Fibroblast of gingiva (primary cell): ENCODE measurements at regions not wholly inside any gene's neighbourhood (a gene's known extent, or its start where the extent isn't known, plus 50 kb on each side); places are given as distances from the start of the nearest gene placed in this dataset.
"Not testable (repeated sequence)": the region's sequence is repeated elsewhere in the genome, so short reads cannot be mapped to it uniquely, and the experiment has no call there.

ENCODE experiments used
- DNase-seq: peaks from one replicate; pipeline ENCODE4 v3.0.0-alpha.2; 2011; ENCODE audit warnings: low read depth

DNA sequence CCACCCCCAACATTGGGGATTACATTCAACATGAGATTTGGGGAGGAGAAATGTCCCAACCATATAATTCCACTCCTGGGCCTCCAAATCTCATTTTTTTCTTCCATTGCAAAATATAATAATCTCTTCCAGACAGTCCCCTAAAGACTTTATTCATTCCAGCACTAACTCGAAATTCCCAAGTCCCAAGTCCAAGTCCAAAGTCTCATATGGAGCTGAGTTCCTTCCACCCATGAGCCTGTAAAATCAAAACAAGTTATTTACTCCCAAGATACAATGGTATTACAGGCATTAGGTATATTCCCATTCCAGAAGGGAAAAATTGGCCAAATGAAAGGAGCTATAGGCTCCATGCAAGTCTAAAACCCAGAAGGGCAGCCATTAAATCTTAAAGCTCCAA, 56.7 kb downstream of the P2RY1 start:
- DNase-seq: no peak

GRCh38 chr3:152892446-152892845, 57.5 kb downstream of the P2RY1 start:
- no peak for DNase-seq

GRCh38 chr3:152893647-152894046, 58.7 kb downstream of the P2RY1 start:
- no peak for DNase-seq

GRCh38 chr3:152899306-152899705, 64.4 kb downstream of the P2RY1 start:
- no peak for DNase-seq

GRCh38 chr3:152902141-152902669, 67.3 kb downstream of the P2RY1 start:
- peak; percentile 3 for DNase-seq

DNA sequence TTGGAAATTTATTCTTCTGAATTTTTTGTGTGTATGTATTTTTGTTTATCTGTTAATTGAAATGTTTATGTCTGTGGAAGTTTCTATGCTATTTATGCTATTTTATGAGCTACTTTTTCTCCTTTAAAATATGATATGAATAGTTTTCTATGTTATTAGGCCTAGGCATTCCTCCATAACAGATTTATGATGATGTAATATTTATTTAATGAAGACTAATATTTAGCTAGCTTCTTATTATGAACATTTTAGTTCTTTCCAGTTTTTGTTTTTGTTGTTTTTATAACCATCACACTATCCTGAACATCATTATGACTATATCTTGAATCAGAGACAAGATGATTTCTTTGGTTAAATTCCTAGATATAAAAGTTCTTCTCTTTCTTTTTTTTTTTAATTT, 70.7 kb downstream of the P2RY1 start:
- no peak for DNase-seq

DNA sequence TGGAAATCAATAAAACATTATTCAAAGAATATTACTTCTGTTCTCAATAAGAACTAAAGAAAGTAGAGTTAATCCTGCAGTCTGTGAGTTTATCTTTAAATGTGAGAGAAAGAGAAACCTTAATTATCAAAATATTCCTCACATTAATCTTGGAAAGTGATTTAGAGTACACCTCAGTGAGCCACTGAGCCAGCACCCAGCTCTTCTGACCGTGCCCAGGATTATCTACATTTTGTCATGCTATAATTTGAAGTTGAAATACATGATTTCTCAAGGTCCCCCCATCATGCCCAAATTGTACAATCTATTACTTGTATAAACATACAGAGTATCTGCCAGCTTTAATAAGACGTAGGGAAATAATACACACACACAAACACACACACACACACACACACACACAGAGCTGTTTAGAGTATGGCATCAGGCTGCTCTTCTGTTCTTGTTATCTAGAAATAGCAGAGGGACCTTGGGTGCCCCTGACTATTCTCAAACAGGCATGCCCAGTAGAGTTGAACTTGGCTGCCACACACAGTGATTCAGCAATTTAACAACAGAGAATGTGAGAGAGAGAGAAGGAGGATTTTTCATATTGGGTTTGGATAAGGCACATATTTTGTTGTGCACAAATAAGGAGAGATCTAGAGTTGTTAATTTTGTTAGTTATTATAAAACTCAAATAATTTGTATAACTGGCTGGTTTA, 74.4 kb downstream of the P2RY1 start:
- peak; percentile 55 for DNase-seq

- DNase-seq: no peak
Measured at GRCh38 chr3:152910211-152910610, 75.3 kb downstream of the P2RY1 start.

DNA sequence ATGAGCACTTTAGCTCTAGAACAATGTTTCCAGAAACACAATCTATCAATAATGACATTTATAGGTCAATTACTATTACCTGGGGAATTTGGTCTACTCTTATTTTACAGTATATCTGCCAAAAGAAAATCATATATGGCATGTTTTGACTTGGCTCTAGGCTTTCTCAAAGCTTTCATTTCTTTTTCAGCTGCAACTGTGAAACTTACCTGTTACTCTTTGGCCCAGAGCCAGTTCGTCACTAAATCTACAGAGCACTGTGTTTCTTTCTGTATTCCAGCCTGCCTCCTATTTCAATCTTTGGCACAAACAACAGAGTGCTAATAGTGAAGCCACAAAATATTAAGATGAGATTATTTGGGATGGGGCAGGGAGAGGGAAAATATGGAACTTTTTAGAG, 76.0 kb downstream of the P2RY1 start:
- no peak for DNase-seq

DNA sequence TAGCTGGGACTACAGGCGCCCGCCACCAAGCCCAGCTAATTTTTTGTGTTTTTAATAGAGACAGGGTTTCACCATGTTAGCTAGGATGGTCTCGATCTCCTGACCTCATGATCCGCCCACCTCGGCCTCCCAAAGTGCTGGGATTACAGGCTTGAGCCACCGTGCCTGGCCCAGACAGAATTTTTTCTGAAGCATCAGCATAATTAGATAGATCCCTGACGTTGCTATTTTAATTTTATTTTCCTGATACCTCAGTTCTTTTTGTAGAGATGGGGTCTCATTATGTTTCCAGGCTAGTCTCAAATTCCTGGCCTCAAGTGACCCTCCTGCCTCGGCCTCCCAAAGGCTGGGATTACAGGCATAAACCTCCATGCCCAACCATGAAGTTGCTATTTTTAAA, 79.8 kb downstream of the P2RY1 start:
- not testable (repeated sequence) for DNase-seq

DNA sequence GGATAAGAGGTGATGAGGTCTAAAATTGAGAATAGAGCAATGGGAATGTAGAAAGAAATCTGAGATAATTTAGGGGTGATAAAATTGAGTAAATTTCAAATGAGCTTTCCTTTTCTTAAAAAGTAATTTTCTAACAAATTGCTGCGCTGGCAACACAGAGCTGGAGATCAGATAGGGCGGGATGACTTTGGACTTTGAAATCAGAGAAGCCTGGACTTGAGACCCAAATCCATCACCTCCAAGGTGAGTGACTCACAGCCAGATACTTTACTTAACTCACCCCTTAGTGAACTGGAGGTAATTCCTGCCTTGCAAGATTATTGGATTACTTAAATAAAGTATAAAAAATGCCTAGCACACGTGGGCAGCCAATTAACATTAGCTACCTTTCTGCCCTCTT, 80.8 kb downstream of the P2RY1 start:
- DNase-seq: no peak

DNA sequence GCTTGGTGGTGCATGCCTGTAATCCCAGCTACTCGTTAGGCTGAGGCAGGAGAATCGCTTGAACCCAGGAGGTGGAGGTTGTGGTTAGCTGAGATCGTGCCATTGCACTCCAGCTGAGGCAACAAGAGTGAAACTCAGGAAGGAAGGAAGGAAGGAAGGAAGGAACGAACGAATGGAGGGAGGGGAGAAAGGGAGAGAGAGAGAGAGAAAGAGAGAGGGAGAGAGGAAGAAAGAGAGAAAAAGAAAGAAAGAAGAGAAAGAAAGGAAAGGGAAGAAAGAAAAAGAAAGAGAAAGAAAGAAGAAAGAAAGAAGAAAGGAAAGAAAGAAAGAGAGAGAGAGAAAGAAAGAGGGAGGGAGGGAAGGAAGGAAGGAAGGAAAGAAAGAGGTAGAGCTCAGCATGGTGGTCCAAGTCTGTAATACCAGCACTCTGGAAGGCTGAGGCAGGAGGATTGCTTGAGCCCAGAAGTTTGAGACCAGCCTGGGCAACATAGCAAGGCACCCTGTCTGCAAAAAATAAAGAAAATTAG, 81.9 kb downstream of the P2RY1 start:
- DNase-seq: no peak

GRCh38 chr3:152921351-152921750, 86.4 kb downstream of the P2RY1 start:
- no peak for DNase-seq

GRCh38 chr3:152922554-152922953, 87.6 kb downstream of the P2RY1 start:
- DNase-seq: no peak

- DNase-seq: no peak
Measured at GRCh38 chr3:152927131-152927530, 92.2 kb downstream of the P2RY1 start.

DNA sequence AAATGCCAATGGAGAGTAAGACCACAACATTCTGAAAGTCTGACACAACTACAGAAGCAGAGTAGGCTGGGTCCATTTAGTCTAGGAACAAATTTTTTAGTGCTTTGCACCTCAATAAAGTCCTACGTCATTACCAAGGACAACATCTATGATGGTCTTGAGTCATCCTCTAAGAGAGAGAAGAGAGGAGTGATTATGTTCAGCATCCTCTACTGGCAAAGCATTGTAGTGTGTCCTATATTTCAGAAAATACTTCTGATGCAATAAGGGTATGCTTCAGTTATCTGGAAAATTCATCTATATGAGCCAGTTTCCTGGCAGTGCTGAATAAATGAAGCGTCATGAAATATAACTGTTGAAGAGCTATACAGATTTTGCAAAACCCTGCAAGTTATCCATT, 95.6 kb downstream of the P2RY1 start:
- no peak for DNase-seq

- no peak for DNase-seq
Measured at GRCh38 chr3:152937234-152937633, 102.3 kb downstream of the P2RY1 start.

- no peak for DNase-seq
Measured at GRCh38 chr3:152938974-152939636, 104.2 kb downstream of the P2RY1 start.

- DNase-seq: no peak
Measured at GRCh38 chr3:152941859-152942258, 106.9 kb downstream of the P2RY1 start.

DNA sequence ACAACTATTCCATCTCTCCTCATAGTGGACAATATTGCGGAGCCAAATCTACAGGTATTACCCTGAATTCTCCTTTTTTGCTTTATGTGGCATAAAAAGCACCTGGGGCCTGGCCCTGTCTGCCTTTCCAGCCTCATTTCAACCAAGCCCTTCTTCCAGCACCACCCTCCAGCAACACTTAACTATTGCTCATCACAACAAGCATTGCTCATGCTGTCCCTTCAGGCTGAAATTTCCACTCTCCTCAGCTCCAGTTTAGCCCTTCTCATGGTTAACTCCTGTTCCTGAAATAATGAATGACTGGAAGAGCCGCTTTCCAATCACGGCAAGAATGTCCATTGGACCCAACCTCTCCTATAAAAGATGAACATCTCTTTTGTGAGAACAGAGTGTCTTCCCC, 107.4 kb downstream of the P2RY1 start:
- no peak for DNase-seq

DNA sequence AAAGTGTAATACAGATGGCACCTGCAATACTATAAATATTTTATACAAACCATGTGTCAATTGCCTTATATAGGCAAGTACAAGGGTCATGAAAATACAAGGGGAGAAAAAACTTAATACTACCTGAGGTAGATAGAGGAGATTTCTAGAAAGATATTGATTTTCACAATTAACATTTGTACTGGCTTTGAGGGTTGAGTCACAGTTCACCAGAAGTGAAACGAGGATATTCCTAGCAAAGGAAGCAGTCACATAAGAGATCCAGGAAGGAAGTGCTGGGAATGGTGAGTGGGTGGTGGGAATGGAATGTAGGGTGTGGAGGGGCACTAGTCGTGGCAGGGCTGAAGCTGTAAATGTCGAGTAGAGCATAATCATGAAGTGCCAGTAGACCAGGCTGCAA, 108.7 kb downstream of the P2RY1 start:
- DNase-seq: no peak

DNA sequence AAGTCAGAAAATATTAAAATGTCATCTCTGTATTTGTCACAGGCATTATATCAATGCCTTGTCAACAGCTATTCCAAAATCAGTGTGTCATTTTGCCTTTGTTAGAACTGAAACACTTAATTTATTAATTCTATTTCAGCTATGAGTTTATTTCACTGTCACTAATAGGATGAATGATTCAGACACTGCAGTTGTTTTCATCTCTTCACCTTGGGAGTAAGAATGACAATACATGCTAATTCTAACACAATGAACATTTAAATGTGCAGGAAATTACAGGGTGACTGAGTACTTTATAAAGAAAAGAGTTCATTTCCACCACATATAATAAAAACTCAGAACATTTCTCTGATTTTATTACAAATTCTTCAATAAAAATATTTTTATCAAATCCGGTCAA, 109.7 kb downstream of the P2RY1 start:
- DNase-seq: no peak

- DNase-seq: no peak
Measured at GRCh38 chr3:152945556-152945955, 110.6 kb downstream of the P2RY1 start.

DNA sequence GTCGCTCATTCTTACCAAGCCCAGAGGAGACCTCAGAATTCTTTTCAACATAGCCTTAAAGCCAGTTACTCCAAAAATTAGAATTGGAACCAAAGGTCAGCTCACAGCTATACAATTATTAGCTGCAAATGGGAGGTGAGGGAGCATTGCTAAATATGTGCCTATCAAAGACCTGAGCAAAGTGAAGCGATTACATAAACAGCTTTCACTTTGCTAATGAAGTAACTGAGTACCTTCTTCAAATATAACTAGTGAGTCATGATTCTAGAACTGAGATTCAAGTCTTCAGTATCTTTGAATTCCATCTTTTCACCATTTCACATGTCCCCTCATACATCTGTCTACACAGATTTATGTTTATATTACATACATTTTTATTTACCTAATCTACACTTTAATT, 122.6 kb downstream of the P2RY1 start:
- no peak for DNase-seq
